Activated CD4-positive, alpha-beta T cell treated with anti-CD3 and anti-CD28 coated beads for 24 hours (primary cell): ENCODE measurements at regions not wholly inside any gene's neighbourhood (a gene's known extent, or its start where the extent isn't known, plus 50 kb on each side); places are given as distances from the start of the nearest gene placed in this dataset.
A peak's percentile ranks its signal among the peaks of the same experiment; 100 is the strongest.
"Not testable (repeated sequence)": the region's sequence is repeated elsewhere in the genome, so short reads cannot be mapped to it uniquely, and the experiment has no call there.

ENCODE experiments used
- DNase-seq, 2 donors: peaks; one replicate each; pipeline ENCODE4 v3.0.0-alpha.2; 2020; ENCODE audit warnings: low read depth in 2 of 2

- no peak for DNase-seq
These were observed 160.2 kb downstream of the SH2D4B start for GRCh38 chr10:80697926-80698325.

GRCh38 chr10:80699602-80700039 is 161.9 kb downstream of the SH2D4B start:
- peak; percentile 69 to 73 for DNase-seq

GRCh38 chr10:80700252-80700651 is 162.6 kb downstream of the SH2D4B start:
- no peak for DNase-seq

GRCh38 chr10:80700760-80701444 is 163.2 kb downstream of the SH2D4B start:
- DNase-seq, result no peak

GRCh38 chr10:80701706-80702105 is 164.0 kb downstream of the SH2D4B start:
- DNase-seq, result no peak

GRCh38 chr10:80702143-80702542 is 164.4 kb downstream of the SH2D4B start:
- no peak for DNase-seq

- no peak for DNase-seq
These were observed 168.2 kb downstream of the SH2D4B start for GRCh38 chr10:80705899-80706298.

- no peak for DNase-seq
These were observed 170.5 kb downstream of the SH2D4B start for GRCh38 chr10:80708185-80708584.

GRCh38 chr10:80708808-80709207 is 171.1 kb downstream of the SH2D4B start:
- no peak for DNase-seq

GRCh38 chr10:80709866-80710265 is 172.2 kb downstream of the SH2D4B start:
- DNase-seq, result no peak

GRCh38 chr10:80713398-80713928 is 175.8 kb downstream of the SH2D4B start:
- no peak for DNase-seq

- no peak for DNase-seq
These were observed 176.9 kb downstream of the SH2D4B start for GRCh38 chr10:80714566-80714965.

- no peak for DNase-seq
These were observed 180.3 kb downstream of the SH2D4B start for GRCh38 chr10:80718024-80718423.

GRCh38 chr10:80719935-80720334 is 182.2 kb downstream of the SH2D4B start:
- no peak for DNase-seq

GRCh38 chr10:80720549-80720948 is 182.8 kb downstream of the SH2D4B start:
- no peak for DNase-seq

GRCh38 chr10:80728354-80728753 is 190.7 kb downstream of the SH2D4B start:
- not testable (repeated sequence) for DNase-seq

GRCh38 chr10:80729896-80730295 is 192.2 kb downstream of the SH2D4B start:
- DNase-seq, result no peak

GRCh38 chr10:80730522-80730921 is 192.8 kb downstream of the SH2D4B start:
- no peak for DNase-seq

- DNase-seq, result no peak
These were observed 196.9 kb downstream of the SH2D4B start for GRCh38 chr10:80734589-80734988.

- DNase-seq, result no peak
These were observed 199.5 kb downstream of the SH2D4B start for GRCh38 chr10:80737209-80737608.

- DNase-seq, result no peak
These were observed 201.6 kb downstream of the SH2D4B start for GRCh38 chr10:80739328-80739727.

GRCh38 chr10:80739963-80740715 is 202.4 kb downstream of the SH2D4B start:
- no peak for DNase-seq

- DNase-seq, result no peak
These were observed 203.6 kb downstream of the SH2D4B start for GRCh38 chr10:80741278-80741677.
